ENCODE measurements at regions not wholly inside any gene's neighbourhood (a gene's known extent, or its start where the extent isn't known, plus 50 kb on each side); places are given as distances from the start of the nearest gene placed in this dataset.
A peak's percentile ranks its signal among the peaks of the same experiment; 100 is the strongest.
"Not testable (repeated sequence)": the region's sequence is repeated elsewhere in the genome, so short reads cannot be mapped to it uniquely, and the experiment has no call there.

- no peak for DNase-seq
Measured at GRCh38 chr15:88997531-88997930, 84.4 kb upstream of the MFGE8 start.

- DNase-seq, result no peak
Measured at GRCh38 chr15:88998980-88999713, 86.0 kb upstream of the MFGE8 start.

- not testable (repeated sequence) for DNase-seq
Measured at GRCh38 chr15:89001708-89002275, 86.5 kb upstream of the ABHD2 start.

- no peak for DNase-seq
Measured at GRCh38 chr15:89002281-89002761, 85.9 kb upstream of the ABHD2 start.

GRCh38 chr15:89002830-89003229, 85.4 kb upstream of the ABHD2 start:
- no peak for DNase-seq

- no peak for DNase-seq
Measured at GRCh38 chr15:89003865-89004725, 84.2 kb upstream of the ABHD2 start.

- no peak for DNase-seq
Measured at GRCh38 chr15:89004726-89005030, 83.6 kb upstream of the ABHD2 start.

GRCh38 chr15:89007527-89007926, 80.7 kb upstream of the ABHD2 start:
- DNase-seq, result not testable (repeated sequence)

- no peak for DNase-seq
Measured at GRCh38 chr15:89007989-89008388, 80.3 kb upstream of the ABHD2 start.

- no peak for DNase-seq
Measured at GRCh38 chr15:89009080-89009479, 79.2 kb upstream of the ABHD2 start.

- no peak for DNase-seq
Measured at GRCh38 chr15:89015412-89016097, 72.7 kb upstream of the ABHD2 start.

- no peak for DNase-seq
Measured at GRCh38 chr15:89016549-89017041, 71.7 kb upstream of the ABHD2 start.

- DNase-seq, result peak; percentile 84 to 90
Measured at GRCh38 chr15:89017370-89018066, 70.7 kb upstream of the ABHD2 start.

- no peak for DNase-seq
Measured at GRCh38 chr15:89018207-89018606, 70.0 kb upstream of the ABHD2 start.

GRCh38 chr15:89019436-89019835, 68.8 kb upstream of the ABHD2 start:
- DNase-seq, result no peak

- DNase-seq, result no peak
Measured at GRCh38 chr15:89021224-89021623, 67.0 kb upstream of the ABHD2 start.

- DNase-seq, result not testable (repeated sequence)
Measured at GRCh38 chr15:89021886-89022285, 66.4 kb upstream of the ABHD2 start.

GRCh38 chr15:89023311-89023961, 64.8 kb upstream of the ABHD2 start:
- DNase-seq, result no peak

- DNase-seq, result no peak
Measured at GRCh38 chr15:89024418-89024817, 63.8 kb upstream of the ABHD2 start.

GRCh38 chr15:89026167-89026566, 62.1 kb upstream of the ABHD2 start:
- no peak for DNase-seq

- no peak for DNase-seq
Measured at GRCh38 chr15:89028036-89028435, 60.2 kb upstream of the ABHD2 start.

GRCh38 chr15:89030311-89030710, 57.9 kb upstream of the ABHD2 start:
- DNase-seq, result no peak
